Choroid plexus epithelial cell (primary cell): ENCODE measurements at regions not wholly inside any gene's neighbourhood (a gene's known extent, or its start where the extent isn't known, plus 50 kb on each side); places are given as distances from the start of the nearest gene placed in this dataset.
A peak's percentile ranks its signal among the peaks of the same experiment; 100 is the strongest.

Experiments used
- DNase-seq: peaks from one replicate; pipeline ENCODE4 v3.0.0-alpha.2; 2010; ENCODE audit warnings: low read depth
- H3K4me3 ChIP-seq: 2 replicates; pipeline ENCODE4 v1.5.1; 2011; ENCODE audit warnings: low read depth, mild to moderate bottlenecking, control low read depth, low read length, moderate library complexity
- CTCF ChIP-seq: conservative IDR thresholded peaks from 2 replicates; pipeline ENCODE4 v1.5.1; 2011; ENCODE audit warnings: low read depth, mild to moderate bottlenecking, control low read depth, inconsistent platforms, low read length, moderate library complexity

- no peak for TF ChIP-seq CTCF
- no peak overlapping the region for H3K4me3 ChIP-seq
- DNase-seq, result no peak
These were observed 284.9 kb upstream of the RUNX1 start for GRCh38 chr21:35333831-35334618.

- no peak for TF ChIP-seq CTCF
- DNase-seq, result no peak
- H3K4me3 ChIP-seq, result no peak overlapping the region
These were observed 283.8 kb upstream of the RUNX1 start for GRCh38 chr21:35332841-35333426.

GRCh38 chr21:35329940-35330660 lies 281.0 kb upstream of the RUNX1 start:
- H3K4me3 ChIP-seq, result no peak overlapping the region
- DNase-seq, result no peak
- TF ChIP-seq CTCF, result no peak

GRCh38 chr21:35328856-35329455 lies 279.9 kb upstream of the RUNX1 start:
- H3K4me3 ChIP-seq, result no peak overlapping the region
- DNase-seq, result no peak
- no peak for TF ChIP-seq CTCF

GRCh38 chr21:35326677-35327076 lies 277.6 kb upstream of the RUNX1 start:
- TF ChIP-seq CTCF, result no peak
- H3K4me3 ChIP-seq, result no peak overlapping the region
- DNase-seq, result peak; percentile 20

- no peak for DNase-seq
- no peak for TF ChIP-seq CTCF
- no peak overlapping the region for H3K4me3 ChIP-seq
These were observed 276.9 kb upstream of the RUNX1 start for GRCh38 chr21:35325953-35326352.
